HG02759 (cell line): ENCODE measurements at regions not wholly inside any gene's neighbourhood (a gene's known extent, or its start where the extent isn't known, plus 50 kb on each side); places are given as distances from the start of the nearest gene placed in this dataset.
"Not testable (repeated sequence)": the region's sequence is repeated elsewhere in the genome, so short reads cannot be mapped to it uniquely, and the experiment has no call there.

ENCODE experiments used
- ATAC-seq: cut with Tn5 transposase; IDR thresholded peaks from one replicate; pipeline ENCODE4 v1.9.1; 2021; ENCODE audit warnings: mild to moderate bottlenecking, moderate library complexity; ENCODE audit not compliant: unreplicated experiment

DNA sequence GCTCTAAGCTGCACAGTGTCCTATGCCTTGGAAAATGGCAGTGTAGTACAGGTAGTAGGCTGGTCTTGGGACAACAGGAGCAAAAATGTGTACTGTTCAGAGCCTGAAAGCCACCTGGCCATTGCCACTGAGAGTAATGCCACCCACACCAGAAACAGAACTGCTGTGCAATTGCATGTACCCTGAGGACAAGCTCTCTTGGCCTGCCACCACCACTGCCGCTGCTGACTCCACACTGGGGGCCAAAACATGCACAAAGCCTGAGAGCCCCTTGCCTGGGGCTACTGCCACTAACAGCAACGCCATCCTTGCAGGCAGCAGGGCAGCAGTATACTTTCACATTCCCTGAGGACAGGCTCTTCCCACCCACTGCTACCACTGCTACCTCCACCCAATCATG, 251.9 kb upstream of the CDH12 start:
- no peak for ATAC-seq

DNA sequence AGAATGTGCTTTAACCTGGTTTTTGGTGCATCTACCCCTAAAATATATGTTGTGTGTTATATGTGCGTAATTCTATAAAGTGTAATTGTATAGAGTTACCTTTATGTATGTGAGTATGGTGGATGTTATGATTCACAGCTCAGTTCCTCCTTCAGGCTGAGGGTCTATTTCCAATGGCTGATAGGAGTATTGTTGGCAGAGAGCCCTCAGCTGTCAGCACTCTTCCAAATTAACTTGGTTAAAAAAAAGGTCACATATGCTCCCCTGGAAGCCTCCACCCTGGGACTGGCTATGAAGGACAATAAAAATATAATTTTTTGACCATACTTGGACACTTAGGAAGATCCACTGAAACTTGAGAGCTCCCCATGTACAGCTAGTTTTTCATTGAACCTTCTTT, 250.4 kb upstream of the CDH12 start:
- no peak for ATAC-seq

DNA sequence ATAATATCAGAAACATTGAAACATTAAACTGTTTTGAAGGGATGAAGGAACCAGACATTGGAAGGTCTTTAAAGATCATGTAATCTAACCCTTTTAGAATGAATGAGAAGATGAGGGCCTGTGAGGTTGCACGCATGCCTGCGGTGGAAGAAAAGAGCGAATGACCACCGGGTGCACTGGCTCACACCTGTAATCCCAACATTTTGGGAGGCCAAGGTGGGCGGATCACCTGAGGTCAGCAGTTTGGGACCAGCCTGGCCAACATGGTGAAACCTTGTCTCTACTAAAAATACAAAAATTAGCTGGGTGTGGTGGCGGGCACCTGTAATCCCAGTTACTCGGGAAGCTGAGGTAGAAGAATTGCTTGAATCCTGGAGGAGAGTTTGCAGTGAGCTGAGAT, 242.3 kb upstream of the CDH12 start:
- not testable (repeated sequence) for ATAC-seq

DNA sequence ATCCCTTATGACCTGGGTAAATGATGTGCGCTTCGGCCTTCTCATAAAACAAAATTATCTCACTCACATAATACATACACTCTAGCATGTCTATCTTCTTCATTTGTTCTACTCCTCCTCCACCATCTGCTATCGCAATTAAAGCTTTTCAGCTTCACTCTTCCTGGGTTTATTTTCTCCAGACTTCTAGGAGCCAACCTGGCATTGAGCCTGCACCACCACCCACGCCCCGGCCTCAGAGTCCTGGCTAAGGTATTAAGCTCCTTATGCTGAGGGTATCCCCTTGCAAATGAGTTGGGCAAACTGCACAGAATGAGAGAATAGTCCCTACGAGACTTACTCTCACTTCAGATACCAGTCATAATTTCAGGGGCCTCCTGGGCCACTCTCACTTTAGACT, 236.1 kb upstream of the CDH12 start:
- ATAC-seq = no peak

DNA sequence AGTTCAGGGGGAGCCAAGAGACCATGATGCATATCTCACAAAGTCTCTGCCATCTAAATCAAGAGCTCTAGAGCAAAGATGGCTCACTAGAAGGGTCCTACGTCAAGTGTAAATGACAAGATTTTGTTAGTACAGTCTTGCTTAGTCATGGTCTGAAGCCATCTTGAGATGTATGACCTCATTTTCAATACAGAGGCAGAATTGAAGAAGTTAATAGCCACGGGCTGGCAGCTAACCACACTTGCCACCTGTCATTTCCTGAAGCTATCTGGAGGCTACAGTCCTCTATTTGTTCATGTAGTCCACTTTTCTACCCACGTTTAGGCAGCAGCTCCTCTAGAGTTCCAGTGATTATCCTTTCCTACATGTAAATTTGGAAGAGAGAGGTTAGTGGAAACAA, 231.7 kb upstream of the CDH12 start:
- no peak for ATAC-seq

DNA sequence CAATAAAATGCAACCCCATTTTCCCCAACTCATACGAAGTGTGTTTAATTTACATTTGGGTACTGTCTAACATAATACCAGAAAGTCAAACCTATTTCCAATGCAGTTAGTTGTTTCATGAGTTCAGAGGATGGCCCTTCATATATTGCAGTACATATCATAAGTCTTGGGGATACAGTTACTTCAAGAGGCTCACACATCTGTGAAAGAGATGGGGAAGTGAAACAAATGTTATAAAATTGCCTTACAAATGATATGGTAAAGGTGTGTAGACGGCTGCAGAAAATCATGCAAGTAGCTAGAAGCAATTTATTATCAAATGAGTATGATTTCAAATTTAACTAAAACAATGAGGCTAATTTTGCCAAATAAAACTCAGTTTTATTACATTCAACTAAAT, 219.0 kb upstream of the CDH12 start:
- no peak for ATAC-seq

DNA sequence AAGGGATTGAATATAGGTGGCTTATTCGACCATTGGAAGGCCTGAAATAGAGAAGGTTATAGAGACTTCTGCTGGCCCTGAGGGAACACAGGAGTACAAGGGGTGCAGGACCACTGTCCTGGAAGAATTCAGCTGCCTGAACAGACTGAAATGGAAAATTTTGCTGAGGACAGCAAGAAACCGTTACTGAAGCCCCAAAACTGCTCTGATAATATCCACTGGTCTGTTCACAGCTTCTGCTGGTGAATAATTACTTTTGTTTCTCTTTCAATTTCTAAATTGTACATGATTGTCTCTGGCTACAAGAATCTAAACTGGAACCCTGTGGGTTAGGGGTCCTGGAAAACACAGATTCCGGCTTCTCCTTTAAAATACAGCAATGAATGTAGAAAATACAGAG, 218.5 kb upstream of the CDH12 start:
- ATAC-seq = no peak

DNA sequence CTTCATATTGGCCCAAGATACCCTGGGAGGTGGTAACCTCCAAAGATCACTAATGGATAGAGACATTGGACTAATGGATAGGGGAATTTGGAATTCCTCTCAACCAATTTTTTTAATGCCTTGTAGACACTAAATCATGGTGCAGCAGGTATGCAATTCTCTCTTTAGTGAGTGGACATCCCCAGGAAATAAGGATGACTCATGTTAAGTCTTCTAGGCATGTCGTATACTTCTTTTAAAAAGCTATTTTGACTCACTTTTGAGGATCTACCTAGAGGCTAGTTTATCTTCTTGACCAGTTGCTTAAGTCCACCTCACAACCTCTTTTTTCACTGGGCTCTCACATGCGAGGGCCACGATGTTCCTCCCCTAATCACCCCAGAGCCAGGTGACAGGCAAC, 211.6 kb upstream of the CDH12 start:
- ATAC-seq = no peak

DNA sequence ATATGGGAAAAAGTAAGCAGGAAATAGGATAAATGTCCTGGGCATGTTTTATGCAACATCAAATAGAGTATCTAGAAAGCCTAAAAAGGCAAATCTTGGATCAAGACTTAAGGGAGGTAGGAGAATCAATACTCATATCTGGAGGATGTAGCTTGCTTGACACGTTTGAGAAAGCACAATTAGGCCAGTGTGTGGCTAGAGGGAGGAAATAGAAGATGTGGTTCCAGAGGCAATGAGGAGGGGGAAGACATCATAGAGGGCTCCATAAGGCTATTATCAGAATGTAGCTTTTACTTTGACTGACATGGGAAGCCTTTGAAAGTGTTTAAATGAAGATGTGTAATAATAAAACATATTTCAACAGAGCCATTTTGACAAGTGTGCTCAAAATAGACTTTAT, 200.7 kb upstream of the CDH12 start:
- no peak for ATAC-seq

DNA sequence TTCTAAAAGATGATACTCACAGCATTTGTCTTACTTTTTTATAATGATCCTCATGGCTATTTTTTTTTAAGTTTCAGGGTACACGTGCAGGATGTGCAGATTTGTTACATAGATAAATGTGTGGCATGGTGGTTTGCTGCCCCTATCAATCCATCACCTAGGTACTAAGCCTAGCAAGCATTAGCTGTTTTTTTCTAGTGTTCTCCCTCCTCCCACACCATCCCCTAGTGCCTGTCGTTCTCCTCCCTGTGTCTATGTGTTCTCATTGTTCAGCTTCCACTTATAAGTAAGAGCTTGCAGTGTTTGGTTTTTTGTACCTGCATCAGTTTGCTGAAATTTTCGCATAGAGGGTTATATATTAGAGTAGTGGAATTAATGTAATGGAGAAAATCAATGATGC, 189.1 kb upstream of the CDH12 start:
- no peak for ATAC-seq

DNA sequence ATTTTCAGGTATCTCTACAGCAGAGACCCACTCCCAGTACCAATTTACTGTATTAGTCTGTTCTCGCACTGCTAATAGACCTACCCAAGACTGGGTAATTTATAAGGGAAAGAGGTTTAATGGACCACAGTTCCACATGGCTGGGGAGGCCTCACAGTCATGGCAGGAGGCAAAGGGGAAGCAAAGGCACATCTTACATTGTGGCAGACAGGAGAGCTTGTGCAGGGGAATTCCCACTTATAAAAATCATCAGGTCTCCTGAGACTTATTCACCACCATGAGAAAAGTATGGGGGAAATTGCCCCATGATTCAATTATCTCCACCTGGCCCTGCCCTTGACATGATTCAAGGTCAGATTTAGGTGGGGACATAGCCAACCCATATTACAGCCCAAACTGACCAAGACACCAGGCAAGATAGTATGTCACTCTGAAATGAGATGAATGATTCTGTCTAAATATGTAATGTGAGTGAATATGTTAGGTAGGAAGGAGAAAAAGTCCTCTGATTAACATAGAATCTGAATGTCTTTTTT, 182.5 kb upstream of the CDH12 start:
- no peak for ATAC-seq

DNA sequence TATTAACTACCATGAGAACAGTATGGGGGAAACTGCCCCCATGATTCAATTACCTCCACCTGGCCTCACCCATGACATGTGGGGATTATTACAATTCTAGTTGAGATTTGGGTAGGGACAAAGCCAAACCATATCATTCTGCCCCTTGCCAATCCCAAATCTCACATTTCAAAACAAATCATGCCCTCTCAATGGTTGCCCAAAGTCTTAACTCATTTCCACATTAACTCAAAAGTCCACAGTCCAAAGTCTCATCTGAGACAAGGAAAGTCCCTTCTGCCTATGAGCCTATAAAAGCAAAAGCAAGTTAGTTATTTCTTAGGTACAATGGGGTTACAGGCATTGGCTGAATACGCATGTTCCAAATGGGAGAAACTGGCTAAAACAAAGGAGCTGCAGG, 180.7 kb upstream of the CDH12 start:
- ATAC-seq = no peak

DNA sequence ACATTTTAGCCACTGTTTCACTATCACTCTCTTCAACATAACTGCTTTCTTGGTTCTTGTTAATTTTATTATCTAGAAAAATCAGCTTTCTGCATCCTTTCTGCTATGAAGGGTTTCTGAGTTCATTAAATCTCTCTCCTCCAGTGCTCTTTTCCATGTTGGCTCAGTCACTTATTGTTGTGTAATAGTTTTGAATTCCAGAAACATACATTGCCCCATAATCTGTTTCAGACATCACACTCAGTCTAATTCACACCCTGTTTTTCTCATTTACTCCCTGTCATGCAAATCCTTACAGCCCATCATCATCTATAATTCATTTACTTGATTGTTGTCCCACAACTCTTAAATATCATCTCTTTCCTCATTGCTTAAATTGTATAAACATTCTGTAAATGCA, 176.1 kb upstream of the CDH12 start:
- ATAC-seq = no peak

DNA sequence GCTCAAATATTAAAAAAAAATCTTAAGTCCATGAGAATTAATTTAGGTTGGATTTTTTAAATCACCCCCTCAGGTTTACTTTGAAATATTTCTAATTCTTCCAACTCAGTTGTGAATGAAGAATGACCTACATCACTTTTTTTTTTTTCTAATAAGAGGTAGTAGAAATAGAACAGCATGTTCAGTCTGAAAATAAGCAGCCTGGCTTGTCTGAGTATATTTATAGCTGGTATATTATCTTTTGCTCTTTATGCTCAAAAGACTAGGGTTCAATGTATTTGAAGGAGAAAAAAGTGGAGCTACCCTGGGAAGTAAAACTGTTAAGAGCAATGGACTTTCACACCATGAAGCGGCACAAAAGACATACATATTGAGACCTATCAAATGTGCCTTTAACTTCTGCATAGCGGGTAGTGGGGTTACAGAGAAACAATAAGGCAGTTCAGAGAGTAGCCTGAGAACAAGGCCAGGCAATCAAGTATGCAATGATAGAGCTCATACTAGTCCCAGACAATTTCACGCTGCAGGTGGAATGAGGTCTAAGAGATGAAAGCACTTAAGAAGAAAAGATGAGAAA, 175.4 kb upstream of the CDH12 start:
- ATAC-seq = no peak

DNA sequence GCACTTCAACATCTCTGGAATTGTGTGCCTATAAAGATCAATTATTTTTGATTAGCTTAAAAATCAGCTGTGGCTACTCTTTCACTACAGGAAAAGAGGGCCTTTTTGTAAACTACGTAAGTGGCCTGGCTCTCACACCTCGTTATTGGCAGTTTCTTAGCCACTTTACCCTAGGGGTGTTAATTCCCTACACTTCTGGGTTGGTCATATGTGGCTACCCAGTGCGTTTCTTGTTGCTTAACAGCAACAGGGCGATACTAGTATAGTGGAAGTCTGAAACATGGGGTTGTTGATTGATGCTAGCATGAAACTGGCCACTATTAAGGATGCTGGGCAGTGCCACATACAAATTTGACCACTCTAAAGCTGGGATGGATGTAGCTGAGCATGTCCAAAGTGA, 174.7 kb upstream of the CDH12 start:
- no peak for ATAC-seq

DNA sequence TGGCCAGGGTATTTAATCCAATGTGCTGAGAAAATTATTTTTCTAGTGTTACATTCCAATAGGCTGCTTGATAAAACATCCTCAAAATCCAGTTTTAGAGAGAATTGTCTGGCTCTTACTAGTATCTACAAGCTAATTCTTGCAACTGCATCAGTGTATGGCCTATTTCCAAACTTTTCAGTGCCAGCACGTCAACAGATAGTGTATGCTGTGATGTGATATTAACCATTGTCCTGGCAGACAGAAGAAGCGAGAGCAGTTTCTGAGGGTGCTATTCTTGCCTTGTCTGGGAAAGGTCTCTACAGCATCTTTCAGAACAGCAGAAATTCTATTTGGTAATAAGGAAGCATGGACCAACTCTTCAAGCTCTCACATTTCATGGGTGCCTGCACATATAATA, 174.2 kb upstream of the CDH12 start:
- ATAC-seq = no peak

DNA sequence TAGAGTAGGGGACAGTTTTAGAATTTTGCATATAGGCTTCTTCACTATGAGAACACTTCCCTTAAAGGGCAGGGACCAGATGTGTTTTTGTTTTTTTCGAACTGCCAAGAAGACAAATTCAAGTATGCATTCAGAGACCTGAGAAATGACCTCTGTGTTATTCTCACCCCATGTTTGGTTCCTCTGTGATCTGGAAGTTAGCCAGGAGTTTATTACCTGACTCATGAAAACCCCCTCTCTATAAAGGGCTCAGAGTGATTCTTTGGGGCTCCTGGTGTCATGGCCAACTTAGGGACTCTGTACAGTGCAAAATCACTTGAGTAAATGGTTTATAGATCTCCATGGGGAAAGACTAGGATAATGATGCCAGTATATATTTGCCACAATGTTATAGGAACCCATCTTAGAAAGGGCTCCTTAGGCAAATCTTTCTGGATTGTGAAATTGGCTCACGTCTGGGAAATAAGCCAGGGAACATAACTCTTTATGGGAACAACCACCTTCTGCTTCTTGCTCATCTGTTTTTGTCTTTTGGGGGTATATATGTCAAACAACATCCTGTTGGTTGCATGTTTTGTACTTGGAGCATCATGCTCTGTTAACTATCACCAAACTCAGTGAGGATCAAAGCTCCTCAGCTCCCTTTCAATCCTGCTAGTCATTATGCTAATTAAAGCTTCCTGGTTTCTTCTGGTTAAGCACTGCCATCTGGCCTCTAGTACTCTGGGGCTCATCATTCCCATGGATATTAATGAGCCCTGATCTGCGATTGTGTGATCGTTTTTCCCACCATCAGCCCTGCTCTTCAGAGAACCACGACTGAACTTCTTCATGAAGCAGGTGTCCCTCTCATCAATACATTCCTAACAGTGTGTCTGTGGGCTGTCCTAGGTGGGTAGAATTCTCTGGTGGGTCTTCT, 173.4 kb upstream of the CDH12 start:
- ATAC-seq = no peak

DNA sequence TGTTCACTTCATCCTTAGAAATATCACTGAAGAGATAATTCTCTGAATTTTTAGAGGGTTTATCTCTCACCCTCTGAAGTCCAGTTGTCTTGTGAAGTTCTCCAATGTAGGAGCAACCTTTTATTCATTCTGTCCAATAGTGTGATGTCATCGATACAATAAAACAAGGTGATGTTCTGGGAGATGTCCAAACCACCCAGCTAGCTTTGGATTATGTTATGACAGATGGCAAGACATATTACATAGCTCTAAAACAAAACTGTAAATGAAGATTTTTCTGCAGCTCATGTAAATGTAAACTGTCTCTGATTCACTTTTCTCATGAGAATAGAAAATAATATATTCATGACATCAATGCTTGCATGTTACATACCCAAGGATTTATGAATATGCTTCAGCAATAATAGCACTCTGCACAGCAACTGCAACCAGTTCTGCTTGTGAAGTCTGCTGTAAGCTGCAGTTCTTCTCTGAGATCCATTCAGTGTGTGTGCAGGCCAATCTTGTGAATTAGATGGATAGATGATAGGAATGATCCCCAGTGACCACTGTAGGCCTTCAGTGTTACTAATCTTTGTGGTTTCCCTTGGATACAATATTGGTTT, 172.6 kb upstream of the CDH12 start:
- no peak for ATAC-seq

DNA sequence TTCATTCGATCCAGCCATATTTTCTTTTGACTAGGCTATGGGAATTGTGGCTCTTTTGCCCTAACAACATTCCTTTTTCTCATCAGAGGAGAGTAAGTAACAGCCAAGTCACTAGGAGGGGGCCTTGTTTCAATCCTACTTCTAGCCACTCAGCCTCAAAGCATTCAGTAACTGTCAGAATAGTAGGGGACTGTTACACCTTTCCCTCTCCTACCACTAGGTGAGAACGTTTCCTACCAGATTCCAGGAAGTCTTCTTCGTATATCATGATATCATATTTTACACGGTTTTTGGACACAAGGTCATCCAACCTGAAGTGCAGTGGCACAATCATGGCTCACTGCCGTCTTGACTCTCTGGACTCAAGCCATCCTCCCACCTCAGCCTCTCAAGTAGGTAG, 171.3 kb upstream of the CDH12 start:
- ATAC-seq = no peak

DNA sequence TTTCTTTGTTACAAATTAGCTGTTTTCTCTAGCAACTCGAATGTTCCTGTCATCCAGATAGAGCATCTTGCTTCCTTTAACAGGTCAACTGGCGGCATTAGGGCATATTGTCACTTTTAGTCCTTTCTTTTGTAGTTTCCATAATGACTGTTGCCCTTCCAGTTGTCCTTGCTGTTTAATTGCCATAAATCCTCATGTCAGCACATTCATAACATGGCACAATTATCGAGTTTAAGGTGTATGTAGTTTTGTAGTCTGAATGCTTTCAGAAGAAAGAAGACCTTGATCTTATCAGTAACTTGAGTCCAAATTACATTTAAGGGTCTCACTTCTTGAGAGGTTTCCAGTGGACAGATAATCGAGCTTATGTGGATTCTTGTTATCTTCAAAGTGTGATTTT, 161.7 kb upstream of the CDH12 start:
- ATAC-seq = no peak

DNA sequence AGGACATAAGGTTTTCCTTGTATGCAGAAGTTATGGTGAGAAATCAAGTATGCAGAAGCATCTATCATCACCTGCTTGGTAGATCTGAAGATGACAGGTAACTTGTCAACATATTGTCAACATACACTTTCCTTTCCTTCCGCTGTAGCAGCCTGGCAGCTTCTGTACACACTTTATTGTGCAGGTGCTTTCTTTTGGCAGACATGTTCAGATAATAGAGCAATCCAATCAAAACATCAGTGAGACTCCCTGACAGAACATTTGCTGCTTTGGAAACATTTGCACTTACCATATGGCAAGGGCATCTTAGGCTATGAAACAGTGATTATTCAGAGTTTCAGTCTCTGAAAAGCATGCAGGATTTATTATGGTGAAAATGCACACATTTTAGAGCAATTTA, 161.1 kb upstream of the CDH12 start:
- no peak for ATAC-seq

DNA sequence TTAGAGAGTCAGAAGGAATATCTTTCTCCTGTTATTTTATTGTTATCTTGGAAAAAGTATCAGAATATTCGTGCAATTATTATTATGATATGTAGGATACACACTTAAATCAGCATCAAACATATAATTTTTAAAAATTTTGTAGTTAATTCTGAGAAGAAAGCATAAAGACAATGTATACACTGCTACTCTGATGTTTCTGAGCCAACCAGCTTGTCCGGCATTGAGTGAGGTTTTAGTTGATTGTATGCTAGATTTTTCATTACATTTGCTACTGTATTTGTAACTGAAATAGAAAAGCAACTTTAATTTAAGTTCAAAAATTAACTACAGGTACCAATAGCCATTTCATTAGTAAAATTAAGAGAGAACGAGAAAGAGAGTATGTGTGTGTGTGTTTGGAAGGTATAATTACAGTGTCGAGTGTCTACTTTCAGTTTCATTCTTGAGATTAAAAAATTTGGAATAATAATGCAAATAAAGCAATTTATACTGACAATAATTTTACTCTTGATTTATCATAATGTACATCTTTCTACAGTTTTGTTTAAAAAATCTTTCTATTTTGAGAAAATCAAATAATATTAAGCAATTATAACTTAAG, 160.4 kb upstream of the CDH12 start:
- no peak for ATAC-seq
